ENCODE measurements at regions not wholly inside any gene's neighbourhood (a gene's known extent, or its start where the extent isn't known, plus 50 kb on each side); places are given as distances from the start of the nearest gene placed in this dataset.

DNA sequence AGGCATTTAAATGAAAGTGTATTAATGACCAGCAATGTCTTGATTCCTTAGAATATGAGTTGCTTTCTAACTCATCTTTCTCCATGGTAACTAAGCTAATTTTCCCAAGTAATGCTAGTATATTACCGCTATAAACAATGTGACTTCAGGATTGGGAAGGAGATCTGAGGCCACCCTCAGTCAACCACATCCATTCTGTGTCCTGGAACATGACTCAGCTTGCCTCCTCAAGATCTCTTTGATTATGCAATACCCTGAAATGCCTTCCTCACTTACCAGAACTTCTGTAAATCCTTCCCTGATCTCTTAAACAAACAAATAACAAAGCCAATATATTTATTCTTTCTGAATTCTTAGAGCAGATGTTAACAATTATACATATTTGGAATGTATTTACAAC, 1495.5 kb downstream of the PCDH18 start:
- no peaks in the 10 kb centered on the region for H3K27me3 ChIP-seq
- no peaks in the 10 kb centered on the region for H3K36me3 ChIP-seq
- no peak for DNase-seq
- no peaks in the 10 kb centered on the region for H3K4me1 ChIP-seq
- TF ChIP-seq CTCF (IDR thresholded peaks at IDR 0.05) = no peak
- H3K9me3 ChIP-seq = no peaks in the 10 kb centered on the region
- no peak overlapping the region for H3K27ac ChIP-seq
- intact Hi-C loops (cut with DNase I; ENCODE audit: low total_unique reads) = no loop called here
- H3K4me3 ChIP-seq = no peak overlapping the region

DNA sequence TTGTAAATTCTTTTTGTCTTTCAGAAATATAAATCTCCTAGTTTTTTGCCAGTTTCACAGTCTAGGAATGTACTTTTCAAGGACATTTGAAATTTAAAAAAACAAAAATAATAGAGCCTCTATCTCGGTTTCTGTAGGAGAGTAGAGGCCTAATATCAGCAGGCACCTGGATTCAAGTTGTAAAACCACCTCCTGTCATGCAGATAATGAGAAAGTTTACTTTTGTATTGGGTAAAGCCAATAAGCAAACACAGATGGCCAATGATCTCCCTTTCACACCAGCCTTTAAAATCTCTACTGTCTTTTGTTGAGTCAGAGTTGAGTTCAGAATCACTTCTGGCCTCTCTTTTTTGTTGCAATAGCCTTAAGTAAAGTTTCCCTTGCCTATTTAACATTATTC, 1499.9 kb downstream of the PCDH18 start:
- H3K4me3 ChIP-seq = no peak overlapping the region
- no peak for DNase-seq
- no peaks in the 10 kb centered on the region for H3K27me3 ChIP-seq
- H3K4me1 ChIP-seq = no peaks in the 10 kb centered on the region
- intact Hi-C loops (cut with DNase I; ENCODE audit: low total_unique reads) = no loop called here
- H3K36me3 ChIP-seq = no peaks in the 10 kb centered on the region
- TF ChIP-seq CTCF (IDR thresholded peaks at IDR 0.05) = no peak
- no peaks in the 10 kb centered on the region for H3K9me3 ChIP-seq
- no peak overlapping the region for H3K27ac ChIP-seq

- no peaks in the 10 kb centered on the region for H3K27me3 ChIP-seq
- H3K9me3 ChIP-seq = no peaks in the 10 kb centered on the region
- H3K4me3 ChIP-seq = no peak overlapping the region
- H3K27ac ChIP-seq = no peak overlapping the region
- TF ChIP-seq CTCF (IDR thresholded peaks at IDR 0.05) = no peak
- no peaks in the 10 kb centered on the region for H3K4me1 ChIP-seq
- no peaks in the 10 kb centered on the region for H3K36me3 ChIP-seq
- intact Hi-C loops (cut with DNase I; ENCODE audit: low total_unique reads) = no loop called here
- DNase-seq = no peak
Measured at GRCh38 chr4:136025540-136025939, 1506.8 kb downstream of the PCDH18 start.

- DNase-seq = no peak
- no peaks in the 10 kb centered on the region for H3K4me1 ChIP-seq
- H3K27me3 ChIP-seq = no peaks in the 10 kb centered on the region
- no peak for TF ChIP-seq CTCF (IDR thresholded peaks at IDR 0.05)
- H3K9me3 ChIP-seq = no peaks in the 10 kb centered on the region
- H3K27ac ChIP-seq = no peak overlapping the region
- intact Hi-C loops (cut with DNase I; ENCODE audit: low total_unique reads) = no loop called here
- no peaks in the 10 kb centered on the region for H3K36me3 ChIP-seq
- no peak overlapping the region for H3K4me3 ChIP-seq
Measured at GRCh38 chr4:136017556-136017955, 1514.7 kb downstream of the PCDH18 start.

DNA sequence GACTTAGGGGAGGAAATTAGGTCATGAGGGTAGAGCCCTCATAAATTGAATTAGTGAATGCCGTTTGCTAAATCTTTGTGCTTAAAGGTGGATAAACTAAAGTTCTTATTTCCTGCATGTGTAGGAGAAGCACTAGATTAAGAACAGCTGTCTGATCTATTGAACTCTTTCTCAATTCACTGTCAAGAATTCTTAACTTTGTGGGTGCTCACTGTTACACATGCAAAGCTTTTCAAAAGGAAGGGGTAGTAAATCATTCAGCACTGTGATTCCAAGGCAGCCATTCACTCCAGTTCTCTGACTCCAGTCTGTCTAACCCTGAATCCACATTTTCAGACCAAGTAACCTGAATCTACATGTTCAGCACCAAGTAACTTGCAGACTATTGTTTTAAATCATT, 1520.1 kb downstream of the PCDH18 start:
- H3K27me3 ChIP-seq = no peaks in the 10 kb centered on the region
- intact Hi-C loops (cut with DNase I; ENCODE audit: low total_unique reads) = no loop called here
- H3K4me1 ChIP-seq = no peaks in the 10 kb centered on the region
- H3K9me3 ChIP-seq = no peaks in the 10 kb centered on the region
- H3K4me3 ChIP-seq = no peak overlapping the region
- DNase-seq = no peak
- H3K27ac ChIP-seq = no peak overlapping the region
- no peaks in the 10 kb centered on the region for H3K36me3 ChIP-seq
- no peak for TF ChIP-seq CTCF (IDR thresholded peaks at IDR 0.05)

- intact Hi-C loops (cut with DNase I; ENCODE audit: low total_unique reads) = no loop called here
Measured at GRCh38 chr4:136009258-136009832, 1522.9 kb downstream of the PCDH18 start.

More at GRCh38 chr4:136009258-136009832, 1522.9 kb downstream of the PCDH18 start:
- no peak for DNase-seq
- Histone ChIP-seq H3K4me3 (no peak overlapping the region), H3K36me3 (no peaks in the 10 kb centered on the region), H3K27ac (no peak overlapping the region), H3K27me3 (no peaks in the 10 kb centered on the region), H3K4me1 (no peaks in the 10 kb centered on the region), H3K9me3 (no peaks in the 10 kb centered on the region)
- no peak for TF ChIP-seq CTCF (IDR thresholded peaks at IDR 0.05)

Data from tibial artery (tissue), 4 donors.